ENCODE measurements at regions not wholly inside any gene's neighbourhood (a gene's known extent, or its start where the extent isn't known, plus 50 kb on each side); places are given as distances from the start of the nearest gene placed in this dataset.

DNA sequence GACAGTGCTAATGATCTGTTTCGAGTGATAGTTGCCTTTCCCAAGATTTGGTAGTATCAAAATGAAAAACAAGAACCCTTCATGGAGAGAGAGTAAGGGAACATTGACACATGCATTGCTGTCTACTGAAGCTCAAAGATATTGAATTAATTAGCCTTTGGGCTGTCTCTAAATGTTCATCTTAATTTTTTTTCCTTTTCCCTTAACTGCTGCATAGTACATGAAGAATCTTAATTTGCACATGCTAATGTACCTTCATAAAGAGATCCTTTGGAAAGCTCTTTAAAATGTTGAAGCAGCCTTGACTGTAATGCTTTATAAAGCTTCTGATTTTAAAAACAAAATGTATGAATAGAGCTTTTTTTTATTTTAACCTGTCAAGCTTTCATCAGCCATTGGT is 452.2 kb downstream of the TUSC7 start:
- in situ Hi-C loops (cut with MboI; ENCODE audit: low sequenced_read_pairs), result no loop called here

DNA sequence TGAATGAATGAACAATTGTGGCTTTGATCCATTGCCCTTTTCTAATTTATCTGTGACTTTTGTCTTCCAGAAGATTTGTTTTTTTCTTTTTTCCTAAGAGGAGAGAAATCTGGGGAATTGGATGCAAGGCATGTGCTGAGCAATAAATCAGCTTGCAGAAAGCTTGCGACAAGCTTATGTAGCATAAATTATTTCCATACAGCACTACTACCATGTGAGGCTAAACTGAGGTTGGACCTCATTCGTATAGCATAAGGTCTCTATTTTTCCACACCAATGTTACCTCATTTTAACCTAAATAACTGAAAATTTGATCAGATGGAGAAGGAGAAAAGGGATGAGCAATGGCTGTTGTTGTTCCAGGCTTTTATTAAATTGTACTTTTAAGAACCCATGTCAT is 455.6 kb downstream of the TUSC7 start:
- in situ Hi-C loops (cut with MboI; ENCODE audit: low sequenced_read_pairs), result no loop called here

DNA sequence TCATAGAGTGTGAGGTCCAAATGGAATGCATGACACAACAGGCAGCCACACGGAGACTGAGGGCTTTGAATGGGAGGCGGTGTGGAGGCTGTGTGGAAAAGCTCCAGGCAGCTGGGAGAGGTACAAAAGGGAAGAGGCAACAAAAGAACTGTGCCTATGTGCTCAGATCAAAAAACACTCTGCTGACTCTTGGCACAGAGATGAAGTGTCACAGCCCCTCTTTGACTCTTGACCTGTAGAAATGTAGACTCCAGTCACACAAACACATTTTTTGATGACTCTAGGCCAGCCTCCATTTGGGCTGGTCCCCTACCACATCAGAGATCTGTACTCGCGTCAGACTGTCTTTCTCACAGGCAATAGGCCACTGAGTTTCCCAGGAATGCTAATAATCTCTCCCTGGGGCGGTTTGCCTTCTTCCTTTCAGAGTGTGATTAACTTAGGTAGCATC is 456.0 kb downstream of the TUSC7 start:
- in situ Hi-C loops (cut with MboI; ENCODE audit: low sequenced_read_pairs), result no loop called here

- in situ Hi-C loops (cut with MboI; ENCODE audit: low sequenced_read_pairs), result no loop called here
These were observed 459.3 kb downstream of the TUSC7 start for GRCh38 chr3:117168896-117169295.

DNA sequence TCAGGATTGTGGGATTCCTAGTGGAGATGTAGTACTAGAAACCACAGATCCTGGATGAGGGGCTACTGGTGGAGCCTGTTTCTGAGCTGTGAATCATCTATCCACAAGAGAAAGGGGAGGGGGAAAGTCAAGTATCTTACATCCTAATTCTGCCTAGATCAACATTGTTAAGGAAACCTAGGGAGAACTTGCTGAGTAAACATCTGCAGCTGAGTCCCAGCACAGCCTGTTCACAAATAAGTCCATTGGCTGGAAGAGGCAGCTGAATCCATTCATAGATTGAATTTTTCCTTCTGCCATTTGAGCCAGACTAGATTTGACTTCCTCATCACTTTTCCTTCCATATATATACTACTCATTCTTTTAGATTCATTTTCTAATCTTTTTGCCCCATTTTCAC is 460.5 kb downstream of the TUSC7 start:
- in situ Hi-C loops (cut with MboI; ENCODE audit: low sequenced_read_pairs), result no loop called here

- in situ Hi-C loops (cut with MboI; ENCODE audit: low sequenced_read_pairs), result no loop called here
These were observed 461.5 kb downstream of the TUSC7 start for GRCh38 chr3:117171124-117171523.

DNA sequence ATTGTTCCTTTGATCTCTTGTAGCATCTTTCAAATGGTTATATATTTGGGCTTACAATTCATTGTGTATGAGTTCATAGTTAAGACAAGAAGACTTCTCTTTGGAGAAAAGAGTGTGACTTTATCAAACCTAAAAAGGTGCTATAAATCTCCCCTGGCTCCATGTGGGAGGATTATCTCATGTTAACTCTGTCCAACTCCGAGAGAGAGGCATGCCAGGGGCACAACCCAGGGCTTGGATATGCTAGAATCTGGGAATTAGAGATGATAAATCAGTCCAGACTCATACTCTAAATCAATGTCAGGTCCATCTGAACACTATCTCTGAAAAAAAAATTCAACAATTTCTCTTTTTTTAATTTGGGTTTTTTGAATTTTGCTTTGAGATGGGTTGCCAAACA is 462.8 kb downstream of the TUSC7 start:
- in situ Hi-C loops (cut with MboI; ENCODE audit: low sequenced_read_pairs), result no loop called here

GRCh38 chr3:117181222-117181621 is 471.6 kb downstream of the TUSC7 start:
- in situ Hi-C loops (cut with MboI; ENCODE audit: low sequenced_read_pairs), result no loop called here

DNA sequence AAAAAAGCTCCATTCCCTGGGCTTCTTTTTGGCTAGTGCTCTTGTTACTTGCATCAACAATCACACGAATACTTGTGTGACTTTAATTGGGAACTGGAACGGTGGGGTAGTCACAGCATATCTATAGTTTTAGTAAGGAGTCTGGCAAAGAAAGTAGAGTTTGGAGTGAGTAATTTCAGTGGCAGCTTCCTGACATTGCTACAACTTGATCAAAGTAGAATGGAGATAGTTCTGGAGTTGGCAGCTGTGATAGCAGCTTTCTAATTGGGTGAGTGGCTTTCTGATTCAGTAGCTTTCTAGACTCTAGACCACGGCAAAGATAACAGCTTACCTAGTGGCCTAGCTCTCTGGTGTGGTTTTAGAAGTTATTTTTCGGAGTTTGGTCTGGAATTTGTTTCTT is 475.0 kb downstream of the TUSC7 start:
- in situ Hi-C loops (cut with MboI; ENCODE audit: low sequenced_read_pairs), result no loop called here

GRCh38 chr3:117191245-117191644 is 481.7 kb downstream of the TUSC7 start:
- in situ Hi-C loops (cut with MboI; ENCODE audit: low sequenced_read_pairs), result no loop called here

DNA sequence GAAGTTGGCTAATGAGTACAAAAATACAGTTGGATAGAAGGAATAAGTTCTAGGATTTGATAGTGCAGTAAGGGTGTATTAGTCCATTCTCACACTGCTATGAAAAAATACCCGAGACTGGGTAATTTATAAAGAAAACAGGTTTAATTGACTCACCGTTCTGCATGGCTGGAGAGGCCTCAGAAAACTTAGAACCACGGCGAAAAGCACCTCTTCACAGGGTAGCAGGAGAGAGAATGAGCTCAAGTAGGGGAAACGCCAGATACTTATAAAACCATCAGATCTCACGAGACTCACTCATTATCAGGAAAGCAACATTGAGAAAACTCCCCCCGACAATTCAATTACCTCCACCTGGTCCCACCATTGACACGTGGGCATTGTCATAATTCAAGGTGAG is 483.3 kb downstream of the TUSC7 start:
- in situ Hi-C loops (cut with MboI; ENCODE audit: low sequenced_read_pairs), result no loop called here

GRCh38 chr3:117193390-117193789 is 483.8 kb downstream of the TUSC7 start:
- in situ Hi-C loops (cut with MboI; ENCODE audit: low sequenced_read_pairs), result no loop called here

DNA sequence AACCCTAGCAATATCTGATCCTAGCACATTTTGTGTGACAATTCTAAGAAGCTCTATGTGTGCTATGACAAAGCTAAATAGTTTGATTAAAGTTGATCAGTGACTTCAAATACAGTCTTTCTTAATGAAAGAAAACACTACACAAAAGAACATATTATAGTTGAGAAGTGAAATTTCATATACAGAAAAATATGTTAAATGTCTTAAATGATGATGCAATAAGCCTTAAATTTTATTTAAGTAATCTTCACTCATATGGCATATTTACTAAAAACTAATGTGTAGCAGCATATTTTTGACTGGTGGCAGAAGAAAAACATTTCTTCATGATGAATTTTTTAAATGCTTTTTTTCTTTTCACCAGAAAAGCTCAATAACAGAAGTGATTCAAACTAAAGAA is 485.5 kb downstream of the TUSC7 start:
- in situ Hi-C loops (cut with MboI; ENCODE audit: low sequenced_read_pairs), result no loop called here

GRCh38 chr3:117200962-117201361 is 491.4 kb downstream of the TUSC7 start:
- in situ Hi-C loops (cut with MboI; ENCODE audit: low sequenced_read_pairs), result no loop called here

GRCh38 chr3:117201901-117202774 is 492.6 kb downstream of the TUSC7 start:
- in situ Hi-C loops (cut with MboI; ENCODE audit: low sequenced_read_pairs), result no loop called here

DNA sequence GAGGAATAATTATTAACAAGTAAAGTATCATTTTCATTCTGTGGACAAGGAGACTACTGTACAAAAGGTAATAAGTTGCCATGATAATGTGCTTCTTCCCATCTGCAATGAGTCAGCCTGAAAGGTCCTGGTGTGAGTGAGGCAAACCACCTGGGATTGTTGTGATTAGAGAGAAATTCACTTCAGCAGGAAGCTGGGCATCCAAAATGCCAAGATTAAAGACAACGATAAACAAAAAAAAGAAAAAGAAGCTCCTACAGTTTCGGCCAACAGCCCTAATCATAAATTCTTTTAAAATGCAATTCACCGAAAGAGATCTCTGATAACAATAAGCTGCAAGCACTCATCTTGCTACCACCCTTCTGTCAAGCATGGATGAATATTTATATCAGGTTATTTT is 507.8 kb downstream of the TUSC7 start:
- in situ Hi-C loops (cut with MboI; ENCODE audit: low sequenced_read_pairs), result no loop called here

GRCh38 chr3:117217760-117218316 is 508.3 kb downstream of the TUSC7 start:
- in situ Hi-C loops (cut with MboI; ENCODE audit: low sequenced_read_pairs), result no loop called here

- in situ Hi-C loops (cut with MboI; ENCODE audit: low sequenced_read_pairs), result no loop called here
These were observed 509.1 kb downstream of the TUSC7 start for GRCh38 chr3:117218641-117219048.

DNA sequence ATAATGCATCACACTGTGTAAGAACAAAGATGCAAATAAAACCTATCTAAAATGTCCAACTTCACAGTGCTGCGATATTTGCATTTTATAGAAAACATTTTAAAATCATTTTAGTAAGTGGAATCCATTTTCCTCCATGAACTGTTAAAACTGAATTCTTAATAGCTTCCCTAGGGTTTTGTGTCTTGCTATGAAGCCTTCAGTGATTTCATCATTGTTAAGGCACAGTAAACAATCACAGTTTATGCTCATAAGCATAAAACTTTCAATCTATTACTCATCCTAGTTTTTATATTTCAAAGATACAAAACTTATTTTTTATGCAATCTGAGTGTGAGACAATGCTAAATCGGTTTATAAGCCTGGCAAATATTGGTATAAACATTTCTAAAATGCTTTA is 509.7 kb downstream of the TUSC7 start:
- in situ Hi-C loops (cut with MboI; ENCODE audit: low sequenced_read_pairs), result no loop called here

GRCh38 chr3:117226932-117227331 is 517.4 kb downstream of the TUSC7 start:
- in situ Hi-C loops (cut with MboI; ENCODE audit: low sequenced_read_pairs), result no loop called here

GRCh38 chr3:117228466-117228865 is 518.9 kb downstream of the TUSC7 start:
- in situ Hi-C loops (cut with MboI; ENCODE audit: low sequenced_read_pairs), result no loop called here

DNA sequence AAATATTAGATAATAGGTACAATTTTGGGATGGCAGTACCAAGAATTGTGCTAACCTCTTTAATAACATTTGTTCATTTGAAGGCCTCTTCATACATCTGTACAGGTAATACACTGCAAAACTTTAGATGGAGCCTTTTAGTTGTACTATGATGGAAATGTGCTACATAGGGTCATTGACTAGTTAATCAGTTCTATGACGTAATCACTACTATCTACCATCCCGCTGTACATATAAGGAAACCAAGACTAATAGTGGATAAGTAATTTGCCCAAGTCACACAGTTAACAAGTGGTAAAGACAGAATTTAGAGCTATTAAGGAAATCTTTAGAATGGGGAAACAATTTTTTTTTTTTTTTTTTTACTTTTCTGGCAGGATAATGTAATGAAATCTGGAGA is 521.3 kb downstream of the TUSC7 start:
- in situ Hi-C loops (cut with MboI; ENCODE audit: low sequenced_read_pairs), result no loop called here

- in situ Hi-C loops (cut with MboI; ENCODE audit: low sequenced_read_pairs), result no loop called here
These were observed 524.8 kb downstream of the TUSC7 start for GRCh38 chr3:117234331-117234730.

Data from HL-60/S4 treated with phorbol 12-myristate 13-acetate at 8.2 ng/mL for 4 days and 3 days (cell line).